NT2/D1 (cell line): ENCODE measurements at regions not wholly inside any gene's neighbourhood (a gene's known extent, or its start where the extent isn't known, plus 50 kb on each side); places are given as distances from the start of the nearest gene placed in this dataset.
"Not testable (repeated sequence)": the region's sequence is repeated elsewhere in the genome, so short reads cannot be mapped to it uniquely, and the experiment has no call there.

Source experiments
- DNase-seq: peaks from one replicate; pipeline ENCODE4 v3.0.0-alpha.2; 2011; ENCODE audit warnings: low read depth, low spot score
- H3K27me3 ChIP-seq: 2 replicates; pipeline ENCODE4 v1.6.0; 2011; ENCODE audit warnings: mild to moderate bottlenecking; ENCODE audit not compliant: insufficient read length, insufficient read depth
- H3K36me3 ChIP-seq: 2 replicates; pipeline ENCODE4 v1.6.1; 2011; ENCODE audit warnings: mild to moderate bottlenecking, low read length, mixed read lengths; ENCODE audit not compliant: insufficient read depth, insufficient read length
- H3K4me1 ChIP-seq: 2 replicates; pipeline ENCODE4 v1.5.1; 2011; ENCODE audit not compliant: insufficient read depth, insufficient read length
- H3K4me3 ChIP-seq: 2 replicates; pipeline ENCODE4 v1.5.1; 2011; ENCODE audit warnings: low read depth; ENCODE audit not compliant: insufficient read length
- H3K9ac ChIP-seq: 2 replicates; pipeline ENCODE4 v1.6.0; 2011; ENCODE audit warnings: low read depth; ENCODE audit not compliant: insufficient read length
- H3K9me3 ChIP-seq: 2 replicates; pipeline ENCODE4 v1.5.1; 2011; ENCODE audit warnings: mild to moderate bottlenecking, low read length; ENCODE audit not compliant: insufficient read depth
- SUZ12 ChIP-seq: IDR thresholded peaks from 2 replicates; pipeline ENCODE4 v1.6.1; 2011; ENCODE audit not compliant: insufficient read length, insufficient read depth; ENCODE audit errors: extremely low read depth
- YY1 ChIP-seq: IDR thresholded peaks from 2 replicates; pipeline ENCODE4 v1.6.1; 2011; ENCODE audit not compliant: insufficient read length, insufficient read depth
- ZNF274 ChIP-seq: IDR thresholded peaks from 2 replicates; pipeline ENCODE4 v1.6.1; 2011; ENCODE audit warnings: mild to moderate bottlenecking, low read depth, low read length

DNA sequence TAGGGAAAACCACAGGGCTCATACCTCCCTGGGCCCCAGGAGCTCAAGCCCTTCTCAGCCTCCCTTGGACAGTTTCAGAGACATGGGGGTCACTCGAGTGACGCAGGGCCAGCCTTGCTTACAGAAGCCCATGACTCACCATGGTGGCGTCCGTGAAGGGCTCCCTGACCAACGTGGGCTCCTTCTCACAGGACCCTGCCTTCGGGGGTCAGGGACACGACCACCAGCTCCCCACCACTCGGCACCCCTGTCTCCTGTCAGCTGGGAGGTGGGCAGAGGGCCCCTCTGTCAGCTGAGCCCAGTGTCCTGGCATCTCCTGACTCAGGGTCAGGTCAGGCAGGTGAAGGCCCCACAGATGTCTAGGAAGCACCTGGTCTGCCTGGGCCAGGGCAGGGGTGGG lies 126.3 kb upstream of the ANO1 start:
- no peak for DNase-seq
- no peak for TF ChIP-seq ZNF274
- no peak for TF ChIP-seq SUZ12
- no peak for TF ChIP-seq YY1
- Histone ChIP-seq H3K9ac (no peak overlapping the region), H3K4me1 (peaks cover 9% of the 10 kb centered on the region), H3K4me3 (no peak overlapping the region), H3K36me3 (no peaks in the 10 kb centered on the region), H3K9me3 (peaks cover 10% of the 10 kb centered on the region; the same call in 1 of the 2 replicates), H3K27me3 (no peaks in the 10 kb centered on the region)

GRCh38 chr11:69952229-69952975 lies 125.7 kb upstream of the ANO1 start:
- DNase-seq, H3K27me3 ChIP-seq, H3K36me3 ChIP-seq, H3K9me3 ChIP-seq, H3K4me1 ChIP-seq, H3K4me3 ChIP-seq, H3K9ac ChIP-seq: not testable (repeated sequence)

DNA sequence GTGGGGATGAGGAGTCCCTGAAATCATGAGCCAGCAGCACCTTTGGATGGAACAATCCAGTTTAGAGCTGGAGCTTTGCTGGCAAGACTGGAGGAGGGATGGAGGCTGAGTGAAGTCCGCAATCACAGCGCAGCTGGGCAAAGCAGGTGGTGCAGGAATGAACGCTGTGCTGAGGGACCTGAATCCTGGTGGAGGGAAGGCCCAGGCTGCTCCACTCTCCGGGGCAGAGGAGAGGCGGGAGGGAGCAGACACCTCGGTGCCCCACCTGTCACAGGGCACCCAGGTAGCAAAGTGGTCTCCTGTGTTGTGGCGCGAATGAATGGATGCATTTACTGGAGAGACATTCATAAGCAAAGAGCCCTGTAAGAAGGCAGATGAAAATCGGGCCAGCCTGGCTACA lies 124.8 kb upstream of the ANO1 start:
- DNase-seq: no peak
- no peaks in the 10 kb centered on the region for H3K27me3 ChIP-seq
- H3K4me3 ChIP-seq: no peak overlapping the region
- H3K9me3 ChIP-seq: peaks cover 10% of the 10 kb centered on the region; the same call in 1 of the 2 replicates
- H3K36me3 ChIP-seq: no peaks in the 10 kb centered on the region
- peaks cover 9% of the 10 kb centered on the region for H3K4me1 ChIP-seq
- TF ChIP-seq ZNF274 (no peak), YY1 (no peak), SUZ12 (no peak)
- H3K9ac ChIP-seq: no peak overlapping the region

- Histone ChIP-seq H3K4me1 (peaks cover 4% of the 10 kb centered on the region), H3K36me3 (no peaks in the 10 kb centered on the region), H3K9ac (no peak overlapping the region), H3K9me3 (peaks cover 10% of the 10 kb centered on the region; the same call in 1 of the 2 replicates), H3K27me3 (no peaks in the 10 kb centered on the region), H3K4me3 (no peak overlapping the region)
- no peak for DNase-seq
- TF ChIP-seq YY1: no peak
- TF ChIP-seq SUZ12: no peak
- no peak for TF ChIP-seq ZNF274
These were observed 123.4 kb upstream of the ANO1 start for GRCh38 chr11:69954756-69955155.

DNA sequence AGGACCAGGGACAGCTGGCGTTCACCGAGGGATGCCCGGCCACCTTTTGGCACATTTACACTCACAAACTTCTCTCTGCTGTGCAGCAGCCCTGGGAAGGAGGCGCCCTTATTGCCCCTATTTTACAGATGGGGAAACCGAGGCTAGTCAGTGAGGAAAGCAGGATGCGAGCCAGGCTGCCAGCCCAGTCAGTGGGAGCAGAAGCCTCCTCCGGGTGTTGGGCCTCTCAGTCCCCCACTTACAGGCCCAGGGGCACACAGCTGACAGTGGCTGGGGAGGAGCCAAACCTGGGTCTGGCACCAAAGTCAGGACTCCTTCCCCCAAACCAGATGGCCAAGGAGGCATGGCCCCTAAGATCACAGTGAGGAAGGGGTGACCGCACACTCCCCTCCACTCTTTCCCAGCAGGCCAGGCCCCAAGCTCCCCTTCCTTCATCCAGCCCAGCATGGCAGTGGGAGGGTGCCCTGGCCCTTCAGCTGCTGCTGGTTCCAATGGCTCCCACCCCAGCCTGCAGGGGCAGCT lies 121.4 kb upstream of the ANO1 start:
- Histone ChIP-seq H3K4me1 (peaks cover 4% of the 10 kb centered on the region), H3K9ac (no peak overlapping the region), H3K4me3 (no peak overlapping the region), H3K27me3 (peaks cover 5% of the 10 kb centered on the region), H3K36me3 (no peaks in the 10 kb centered on the region), H3K9me3 (no peaks in the 10 kb centered on the region; the same call in 1 of the 2 replicates)
- no peak for DNase-seq
- TF ChIP-seq YY1: no peak
- no peak for TF ChIP-seq ZNF274
- no peak for TF ChIP-seq SUZ12

- Histone ChIP-seq H3K4me3 (no peak overlapping the region), H3K9me3 (no peaks in the 10 kb centered on the region; the same call in 1 of the 2 replicates), H3K9ac (no peak overlapping the region), H3K27me3 (peaks cover 5% of the 10 kb centered on the region), H3K36me3 (no peaks in the 10 kb centered on the region), H3K4me1 (peaks cover 4% of the 10 kb centered on the region)
- TF ChIP-seq ZNF274 (no peak), YY1 (no peak), SUZ12 (no peak)
- no peak for DNase-seq
These were observed 120.3 kb upstream of the ANO1 start for GRCh38 chr11:69957849-69958248.

DNA sequence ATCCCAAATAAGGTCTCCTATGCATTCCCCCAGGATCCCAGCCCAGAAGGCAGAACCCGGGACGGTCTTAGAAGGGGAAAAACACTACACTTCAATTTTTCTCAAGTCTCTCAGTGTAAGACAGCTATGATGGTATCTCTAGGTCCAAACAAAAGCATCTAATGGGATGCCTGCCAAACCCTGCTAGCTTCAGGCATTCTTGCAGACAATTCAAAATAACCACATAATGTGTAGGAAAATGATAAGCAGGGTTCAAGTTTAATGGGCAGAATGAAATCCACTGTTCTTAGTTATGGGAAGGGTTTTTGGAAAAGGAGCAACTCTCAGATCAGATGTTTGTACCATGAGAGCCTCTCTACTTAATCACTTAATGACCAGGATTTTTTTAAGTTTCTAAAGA lies 119.8 kb upstream of the ANO1 start:
- H3K9ac ChIP-seq: no peak overlapping the region
- no peaks in the 10 kb centered on the region; the same call in 1 of the 2 replicates for H3K9me3 ChIP-seq
- H3K4me3 ChIP-seq: no peak overlapping the region
- H3K36me3 ChIP-seq: no peaks in the 10 kb centered on the region
- no peak for TF ChIP-seq ZNF274
- no peak for TF ChIP-seq YY1
- TF ChIP-seq SUZ12: no peak
- peaks cover 4% of the 10 kb centered on the region for H3K4me1 ChIP-seq
- no peak for DNase-seq
- peaks cover 5% of the 10 kb centered on the region for H3K27me3 ChIP-seq
